Liver (tissue), 8 donors: ENCODE measurements at regions not wholly inside any gene's neighbourhood (a gene's known extent, or its start where the extent isn't known, plus 50 kb on each side); places are given as distances from the start of the nearest gene placed in this dataset.

Experiments used
- DNase-seq: peaks from one replicate; pipeline ENCODE4 v3.0.0-alpha.2; 2017; ENCODE audit warnings: low spot score
- H3K27ac ChIP-seq, 2 donors: one replicate each; pipeline ENCODE4 v1.7.0; 2013; ENCODE audit warnings: inconsistent platforms in 2 of 2, low read length in 2 of 2, control low read depth in 1 of 2, low read depth in 1 of 2, mild to moderate bottlenecking in 1 of 2
- H3K27me3 ChIP-seq, 4 donors: one replicate each; pipeline versions ENCODE4 v1.6.1 to v1.7.0; 2013; ENCODE audit warnings: low read length in 3 of 4, inconsistent platforms in 1 of 4, mild to moderate bottlenecking in 1 of 4, moderate library complexity in 1 of 4; ENCODE audit not compliant: control insufficient read depth in 4 of 4, insufficient read depth in 4 of 4
- H3K36me3 ChIP-seq, 4 donors: one replicate each; pipeline versions ENCODE4 v1.6.1 to v1.7.0; 2013; ENCODE audit warnings: low read length in 3 of 4, mild to moderate bottlenecking in 3 of 4, low read depth in 1 of 4, moderate library complexity in 1 of 4; ENCODE audit not compliant: control insufficient read depth in 4 of 4, insufficient read depth in 3 of 4
- H3K4me1 ChIP-seq, 4 donors: one replicate each; pipeline versions ENCODE4 v1.6.1 to v1.7.0; 2013; ENCODE audit warnings: low read length in 3 of 4, mild to moderate bottlenecking in 3 of 4, moderate library complexity in 1 of 4; ENCODE audit not compliant: control insufficient read depth in 4 of 4, insufficient read depth in 4 of 4
- H3K4me3 ChIP-seq, 3 donors: one replicate each; pipeline versions ENCODE4 v1.6.1 to v1.7.0; 2013; ENCODE audit warnings: low read length in 3 of 3, control low read depth in 1 of 3, low read depth in 1 of 3, mild to moderate bottlenecking in 1 of 3
- H3K9ac ChIP-seq, 2 donors: one replicate each; pipeline ENCODE4 v1.7.0; 2013; ENCODE audit warnings: low read length in 2 of 2, mild to moderate bottlenecking in 2 of 2, moderate library complexity in 2 of 2, control low read depth in 1 of 2, low read depth in 1 of 2
- H3K9me3 ChIP-seq, 4 donors: one replicate each; pipeline versions ENCODE4 v1.6.1 to v1.7.0; 2013; ENCODE audit warnings: low read length in 3 of 4; ENCODE audit not compliant: control insufficient read depth in 4 of 4
- EGR1 ChIP-seq, 2 donors: IDR thresholded peaks; 2 replicates each; pipeline ENCODE4 v1.6.1; 2016 to 2018; ENCODE audit warnings: antibody characterized with exemption in 2 of 2, low read depth in 2 of 2
- FOXA2 ChIP-seq: IDR thresholded peaks from 2 replicates; pipeline ENCODE4 v1.6.1; 2016; ENCODE audit warnings: antibody characterized with exemption
- GABPA ChIP-seq, 2 donors: IDR thresholded peaks in 1 of 2; conservative IDR thresholded peaks in 1 of 2; 2 replicates each; pipeline ENCODE4 v1.6.1; 2016; ENCODE audit warnings: antibody characterized with exemption in 2 of 2, mild to moderate bottlenecking in 1 of 2, moderate library complexity in 1 of 2
- HNF4A ChIP-seq, 2 donors: conservative IDR thresholded peaks; 2 replicates each; pipeline ENCODE4 v1.6.1; 2016; ENCODE audit warnings: antibody characterized with exemption in 2 of 2, mild to moderate bottlenecking in 2 of 2
- HNF4G ChIP-seq: IDR thresholded peaks from 2 replicates; pipeline ENCODE4 v1.6.1; 2016; ENCODE audit warnings: antibody characterized with exemption
- JUND ChIP-seq, 2 donors: IDR thresholded peaks; 2 replicates each; pipeline ENCODE4 v1.6.1; 2016; ENCODE audit warnings: antibody characterized with exemption in 2 of 2
- NR2F2 ChIP-seq: IDR thresholded peaks from 2 replicates; pipeline ENCODE4 v1.6.1; 2016; ENCODE audit warnings: antibody characterized with exemption
- RAD21 ChIP-seq, 2 donors: IDR thresholded peaks; 2 replicates each; pipeline ENCODE4 v1.6.1; 2016; ENCODE audit warnings: antibody characterized with exemption in 2 of 2, mild to moderate bottlenecking in 2 of 2
- RXRA ChIP-seq, 2 donors: IDR thresholded peaks; 2 replicates each; pipeline ENCODE4 v1.6.1; 2017 to 2018; ENCODE audit warnings: antibody characterized with exemption in 2 of 2, mild to moderate bottlenecking in 1 of 2
- SP1 ChIP-seq: IDR thresholded peaks from 2 replicates; pipeline ENCODE4 v1.6.1; 2018; ENCODE audit warnings: antibody characterized with exemption, mild to moderate bottlenecking
- TAF1 ChIP-seq: conservative IDR thresholded peaks from 2 replicates; pipeline ENCODE4 v1.6.1; 2016; ENCODE audit warnings: antibody characterized with exemption, mild to moderate bottlenecking
- YY1 ChIP-seq: IDR thresholded peaks from 2 replicates; pipeline ENCODE4 v1.6.1; 2016; ENCODE audit warnings: antibody characterized with exemption, mild to moderate bottlenecking
- WGBS: extraction: QIAGEN DNeasy Blood & Tissue Kit; methylation state at CpG from one replicate; pipeline ENCODE4 v1.1.7; 2013; 5-methylcytosine and 5-hydroxymethylcytosine counted together
- TF ChIP-seq, protein P1 (sequence below): IDR thresholded peaks from 2 replicates; pipeline ENCODE4 v1.6.1; 2016; ENCODE audit warnings: antibody characterized with exemption
- TF ChIP-seq, protein P2 (sequence below): fragments of 150-350 bp; IDR thresholded peaks from 2 replicates; pipeline ENCODE4 v1.5.1; 2017; ENCODE audit warnings: improper control_type of control experiment, low read depth, low read length; ENCODE audit not compliant: missing input control
- TF ChIP-seq, protein P3 (sequence below): IDR thresholded peaks from 2 replicates; pipeline ENCODE4 v1.6.1; 2016; ENCODE audit warnings: antibody characterized with exemption
- TF ChIP-seq, protein P4 (sequence below): IDR thresholded peaks from 2 replicates; pipeline ENCODE4 v1.6.1; 2016; ENCODE audit warnings: antibody characterized with exemption
- TF ChIP-seq, protein P5 (sequence below): IDR thresholded peaks from 2 replicates; pipeline ENCODE4 v1.6.1; 2016; ENCODE audit warnings: antibody characterized with exemption, mild to moderate bottlenecking
- donor health status: healthy.
- donor health status: healthy.
- donor health status: healthy.
- donor health status: healthy.
- donor health status: healthy.

DNA sequence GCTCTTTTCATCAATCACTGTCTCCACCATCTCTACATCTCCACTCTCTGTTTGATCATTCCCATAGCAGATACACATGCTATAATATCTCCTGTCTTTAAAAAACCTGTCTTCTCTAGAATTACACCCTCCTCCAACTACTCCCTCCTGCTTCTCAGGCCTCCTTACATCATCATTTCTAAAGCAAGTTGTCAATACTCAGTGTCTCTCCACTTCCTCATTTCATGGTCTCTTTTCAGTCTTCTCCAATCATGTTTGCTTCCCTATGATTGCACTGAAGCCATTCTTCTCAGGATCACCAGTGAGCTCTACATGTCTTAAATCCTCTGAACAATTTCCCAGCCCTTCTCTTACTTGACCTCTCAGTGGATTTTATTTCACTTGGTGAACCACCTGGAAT is 87.0 kb upstream of the ZNF280D start:
- DNase-seq, result no peak
- H3K36me3 ChIP-seq, result no peaks in the 10 kb centered on the region
- no peaks in the 10 kb centered on the region for H3K9me3 ChIP-seq
- no peak overlapping the region for H3K27ac ChIP-seq
- H3K9ac ChIP-seq, result no peak overlapping the region
- H3K27me3 ChIP-seq, result no peaks in the 10 kb centered on the region
- TF ChIP-seq RAD21 (IDR thresholded peaks at IDR 0.05) (no peak), YY1 (no peak), FOXA2 (no peak), EGR1 (IDR thresholded peaks at IDR 0.05; ENCODE audit: low read depth in 2 of 2) (no peak), HNF4A (conservative IDR thresholded peaks at IDR 0.05) (no peak), RXRA (IDR thresholded peaks at IDR 0.05) (no peak), SP1 (no peak), HNF4G (no peak), JUND (IDR thresholded peaks at IDR 0.05) (no peak), TAF1 (no peak), GABPA (IDR thresholded peaks at IDR 0.05 in 1 of 2, conservative IDR thresholded peaks at IDR 0.05 in 1 of 2) (no peak)
- TF ChIP-seq, protein P1, sequence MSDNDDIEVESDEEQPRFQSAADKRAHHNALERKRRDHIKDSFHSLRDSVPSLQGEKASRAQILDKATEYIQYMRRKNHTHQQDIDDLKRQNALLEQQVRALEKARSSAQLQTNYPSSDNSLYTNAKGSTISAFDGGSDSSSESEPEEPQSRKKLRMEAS, result no peak
- TF ChIP-seq, protein P2, sequence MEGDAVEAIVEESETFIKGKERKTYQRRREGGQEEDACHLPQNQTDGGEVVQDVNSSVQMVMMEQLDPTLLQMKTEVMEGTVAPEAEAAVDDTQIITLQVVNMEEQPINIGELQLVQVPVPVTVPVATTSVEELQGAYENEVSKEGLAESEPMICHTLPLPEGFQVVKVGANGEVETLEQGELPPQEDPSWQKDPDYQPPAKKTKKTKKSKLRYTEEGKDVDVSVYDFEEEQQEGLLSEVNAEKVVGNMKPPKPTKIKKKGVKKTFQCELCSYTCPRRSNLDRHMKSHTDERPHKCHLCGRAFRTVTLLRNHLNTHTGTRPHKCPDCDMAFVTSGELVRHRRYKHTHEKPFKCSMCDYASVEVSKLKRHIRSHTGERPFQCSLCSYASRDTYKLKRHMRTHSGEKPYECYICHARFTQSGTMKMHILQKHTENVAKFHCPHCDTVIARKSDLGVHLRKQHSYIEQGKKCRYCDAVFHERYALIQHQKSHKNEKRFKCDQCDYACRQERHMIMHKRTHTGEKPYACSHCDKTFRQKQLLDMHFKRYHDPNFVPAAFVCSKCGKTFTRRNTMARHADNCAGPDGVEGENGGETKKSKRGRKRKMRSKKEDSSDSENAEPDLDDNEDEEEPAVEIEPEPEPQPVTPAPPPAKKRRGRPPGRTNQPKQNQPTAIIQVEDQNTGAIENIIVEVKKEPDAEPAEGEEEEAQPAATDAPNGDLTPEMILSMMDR, result no peak
- TF ChIP-seq, protein P3, sequence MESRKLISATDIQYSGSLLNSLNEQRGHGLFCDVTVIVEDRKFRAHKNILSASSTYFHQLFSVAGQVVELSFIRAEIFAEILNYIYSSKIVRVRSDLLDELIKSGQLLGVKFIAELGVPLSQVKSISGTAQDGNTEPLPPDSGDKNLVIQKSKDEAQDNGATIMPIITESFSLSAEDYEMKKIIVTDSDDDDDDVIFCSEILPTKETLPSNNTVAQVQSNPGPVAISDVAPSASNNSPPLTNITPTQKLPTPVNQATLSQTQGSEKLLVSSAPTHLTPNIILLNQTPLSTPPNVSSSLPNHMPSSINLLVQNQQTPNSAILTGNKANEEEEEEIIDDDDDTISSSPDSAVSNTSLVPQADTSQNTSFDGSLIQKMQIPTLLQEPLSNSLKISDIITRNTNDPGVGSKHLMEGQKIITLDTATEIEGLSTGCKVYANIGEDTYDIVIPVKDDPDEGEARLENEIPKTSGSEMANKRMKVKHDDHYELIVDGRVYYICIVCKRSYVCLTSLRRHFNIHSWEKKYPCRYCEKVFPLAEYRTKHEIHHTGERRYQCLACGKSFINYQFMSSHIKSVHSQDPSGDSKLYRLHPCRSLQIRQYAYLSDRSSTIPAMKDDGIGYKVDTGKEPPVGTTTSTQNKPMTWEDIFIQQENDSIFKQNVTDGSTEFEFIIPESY, result no peak
- TF ChIP-seq, protein P4, sequence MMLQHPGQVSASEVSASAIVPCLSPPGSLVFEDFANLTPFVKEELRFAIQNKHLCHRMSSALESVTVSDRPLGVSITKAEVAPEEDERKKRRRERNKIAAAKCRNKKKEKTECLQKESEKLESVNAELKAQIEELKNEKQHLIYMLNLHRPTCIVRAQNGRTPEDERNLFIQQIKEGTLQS, result no peak
- no peak overlapping the region for H3K4me3 ChIP-seq
- no peaks in the 10 kb centered on the region for H3K4me1 ChIP-seq

DNA sequence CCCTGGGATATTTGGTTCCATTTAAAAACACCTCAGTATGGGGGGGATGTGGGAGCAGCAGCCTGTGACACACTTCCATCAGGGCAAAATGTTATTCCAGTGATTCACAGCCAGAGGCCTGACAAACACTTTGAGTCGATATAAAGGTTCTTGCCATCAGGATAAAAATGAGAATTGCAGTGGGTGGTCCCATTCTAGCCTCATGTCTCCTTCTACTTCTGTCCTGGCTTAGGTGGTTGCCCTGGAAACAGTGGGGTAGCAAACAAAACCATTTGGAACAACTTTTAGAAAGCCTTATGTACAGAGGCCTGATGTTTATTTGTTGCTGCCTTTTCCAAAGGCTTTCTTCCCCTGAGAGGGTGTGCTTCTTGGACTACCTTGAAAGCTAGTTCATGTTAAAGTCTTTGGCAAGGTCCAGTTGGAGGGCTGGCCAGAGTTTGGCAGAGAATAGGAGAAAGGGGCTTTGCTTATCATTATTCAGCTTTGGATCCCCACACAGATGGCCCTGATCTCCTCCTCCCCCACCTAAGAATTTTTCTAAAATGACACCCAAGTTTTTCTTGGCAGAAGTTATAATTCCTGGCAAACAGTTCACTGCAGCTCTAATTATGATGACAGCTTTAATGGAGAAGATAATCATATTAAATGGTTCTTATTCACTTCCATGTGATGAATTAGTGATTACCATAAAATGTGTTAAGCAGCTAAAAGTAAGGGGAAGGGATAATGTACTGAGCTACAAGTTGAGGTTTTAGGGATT is 84.2 kb upstream of the ZNF280D start:
- DNase-seq, result no peak
- H3K9ac ChIP-seq, result no peak overlapping the region
- no peak overlapping the region for H3K27ac ChIP-seq
- H3K4me3 ChIP-seq, result no peak overlapping the region
- WGBS, result 91% methylated on average over 1 of the region's 1 CpG
- no peaks in the 10 kb centered on the region for H3K9me3 ChIP-seq
- no peaks in the 10 kb centered on the region for H3K4me1 ChIP-seq
- H3K27me3 ChIP-seq, result no peaks in the 10 kb centered on the region
- no peaks in the 10 kb centered on the region for H3K36me3 ChIP-seq
- TF ChIP-seq, protein P3, result no peak
- TF ChIP-seq NR2F2, result no peak
- TF ChIP-seq FOXA2, result no peak
- no peak for TF ChIP-seq TAF1
- TF ChIP-seq JUND (IDR thresholded peaks at IDR 0.05), result no peak
- no peak for TF ChIP-seq HNF4G
- TF ChIP-seq, protein P5, sequence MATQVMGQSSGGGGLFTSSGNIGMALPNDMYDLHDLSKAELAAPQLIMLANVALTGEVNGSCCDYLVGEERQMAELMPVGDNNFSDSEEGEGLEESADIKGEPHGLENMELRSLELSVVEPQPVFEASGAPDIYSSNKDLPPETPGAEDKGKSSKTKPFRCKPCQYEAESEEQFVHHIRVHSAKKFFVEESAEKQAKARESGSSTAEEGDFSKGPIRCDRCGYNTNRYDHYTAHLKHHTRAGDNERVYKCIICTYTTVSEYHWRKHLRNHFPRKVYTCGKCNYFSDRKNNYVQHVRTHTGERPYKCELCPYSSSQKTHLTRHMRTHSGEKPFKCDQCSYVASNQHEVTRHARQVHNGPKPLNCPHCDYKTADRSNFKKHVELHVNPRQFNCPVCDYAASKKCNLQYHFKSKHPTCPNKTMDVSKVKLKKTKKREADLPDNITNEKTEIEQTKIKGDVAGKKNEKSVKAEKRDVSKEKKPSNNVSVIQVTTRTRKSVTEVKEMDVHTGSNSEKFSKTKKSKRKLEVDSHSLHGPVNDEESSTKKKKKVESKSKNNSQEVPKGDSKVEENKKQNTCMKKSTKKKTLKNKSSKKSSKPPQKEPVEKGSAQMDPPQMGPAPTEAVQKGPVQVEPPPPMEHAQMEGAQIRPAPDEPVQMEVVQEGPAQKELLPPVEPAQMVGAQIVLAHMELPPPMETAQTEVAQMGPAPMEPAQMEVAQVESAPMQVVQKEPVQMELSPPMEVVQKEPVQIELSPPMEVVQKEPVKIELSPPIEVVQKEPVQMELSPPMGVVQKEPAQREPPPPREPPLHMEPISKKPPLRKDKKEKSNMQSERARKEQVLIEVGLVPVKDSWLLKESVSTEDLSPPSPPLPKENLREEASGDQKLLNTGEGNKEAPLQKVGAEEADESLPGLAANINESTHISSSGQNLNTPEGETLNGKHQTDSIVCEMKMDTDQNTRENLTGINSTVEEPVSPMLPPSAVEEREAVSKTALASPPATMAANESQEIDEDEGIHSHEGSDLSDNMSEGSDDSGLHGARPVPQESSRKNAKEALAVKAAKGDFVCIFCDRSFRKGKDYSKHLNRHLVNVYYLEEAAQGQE, result no peak
- TF ChIP-seq, protein P2, result no peak
- TF ChIP-seq, protein P4, result no peak
- TF ChIP-seq RAD21 (IDR thresholded peaks at IDR 0.05), result no peak
- no peak for TF ChIP-seq YY1
- no peak for TF ChIP-seq EGR1 (IDR thresholded peaks at IDR 0.05; ENCODE audit: low read depth in 2 of 2)
- TF ChIP-seq, protein P1, result no peak
- TF ChIP-seq SP1, result no peak
